Brain microvascular endothelial cell (primary cell): ENCODE measurements at regions not wholly inside any gene's neighbourhood (a gene's known extent, or its start where the extent isn't known, plus 50 kb on each side); places are given as distances from the start of the nearest gene placed in this dataset.

Source experiments
- DNase-seq: peaks from one replicate; pipeline ENCODE4 v3.0.0-alpha.2; 2020
- H3K27ac ChIP-seq: fragments of 250-450 bp; sonication (Bioruptor Pico); 2 replicates; pipeline ENCODE4 v1.5.1; 2020; ENCODE audit warnings: mild to moderate bottlenecking, moderate library complexity
- H3K27me3 ChIP-seq: fragments of 250-450 bp; sonication (Bioruptor Pico); replicated peaks from 2 replicates; pipeline ENCODE4 v1.5.1; 2020; ENCODE audit warnings: mild to moderate bottlenecking
- H3K36me3 ChIP-seq: fragments of 250-450 bp; sonication (Bioruptor Pico); replicated peaks from 2 replicates; pipeline ENCODE4 v1.5.1; 2020; ENCODE audit warnings: mild to moderate bottlenecking
- H3K4me3 ChIP-seq: 2 replicates; pipeline ENCODE4 v1.5.1; 2011; ENCODE audit warnings: low read depth, mild to moderate bottlenecking, control low read depth, low read length, moderate library complexity
- in situ Hi-C: cut with HindIII; loops from 2 replicates; pipeline ENCODE4 v1.10.0; 2017; ENCODE audit warnings: low sequenced_read_pairs, low pct_ligation_motif_present
- TF ChIP-seq, protein P1 (sequence below): IDR thresholded peaks from 2 replicates; pipeline ENCODE4 v1.5.1; 2011; ENCODE audit warnings: low read depth, mild to moderate bottlenecking, moderate library complexity, low read length, control low read depth, inconsistent platforms; ENCODE audit errors: missing control alignments

DNA sequence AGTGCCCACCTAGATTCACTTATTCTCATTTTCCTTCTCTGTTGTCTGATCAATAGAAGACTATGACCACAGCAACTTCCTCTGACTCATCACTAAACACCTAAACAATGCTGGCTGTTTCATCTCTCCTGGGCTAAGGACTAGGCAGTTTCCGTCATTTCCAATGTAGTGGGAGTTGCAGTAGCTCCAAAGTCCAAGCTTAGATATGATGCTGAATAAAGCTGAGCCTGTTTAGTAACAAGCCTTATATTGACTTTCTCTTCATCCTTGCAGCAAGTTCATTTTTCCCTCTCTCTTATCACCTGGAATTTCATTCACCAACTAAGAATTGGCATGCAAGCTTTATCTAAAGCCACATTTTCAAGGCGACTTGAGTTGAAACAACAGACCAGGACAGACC is 53.5 kb upstream of the PCDH9 start:
- H3K27ac ChIP-seq: no peak overlapping the region
- no peaks in the 10 kb centered on the region for H3K27me3 ChIP-seq
- no peak overlapping the region for H3K4me3 ChIP-seq
- in situ Hi-C loops: no loop called here
- DNase-seq: no peak
- TF ChIP-seq, protein P1, sequence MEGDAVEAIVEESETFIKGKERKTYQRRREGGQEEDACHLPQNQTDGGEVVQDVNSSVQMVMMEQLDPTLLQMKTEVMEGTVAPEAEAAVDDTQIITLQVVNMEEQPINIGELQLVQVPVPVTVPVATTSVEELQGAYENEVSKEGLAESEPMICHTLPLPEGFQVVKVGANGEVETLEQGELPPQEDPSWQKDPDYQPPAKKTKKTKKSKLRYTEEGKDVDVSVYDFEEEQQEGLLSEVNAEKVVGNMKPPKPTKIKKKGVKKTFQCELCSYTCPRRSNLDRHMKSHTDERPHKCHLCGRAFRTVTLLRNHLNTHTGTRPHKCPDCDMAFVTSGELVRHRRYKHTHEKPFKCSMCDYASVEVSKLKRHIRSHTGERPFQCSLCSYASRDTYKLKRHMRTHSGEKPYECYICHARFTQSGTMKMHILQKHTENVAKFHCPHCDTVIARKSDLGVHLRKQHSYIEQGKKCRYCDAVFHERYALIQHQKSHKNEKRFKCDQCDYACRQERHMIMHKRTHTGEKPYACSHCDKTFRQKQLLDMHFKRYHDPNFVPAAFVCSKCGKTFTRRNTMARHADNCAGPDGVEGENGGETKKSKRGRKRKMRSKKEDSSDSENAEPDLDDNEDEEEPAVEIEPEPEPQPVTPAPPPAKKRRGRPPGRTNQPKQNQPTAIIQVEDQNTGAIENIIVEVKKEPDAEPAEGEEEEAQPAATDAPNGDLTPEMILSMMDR: no peak
- no peaks in the 10 kb centered on the region for H3K36me3 ChIP-seq

DNA sequence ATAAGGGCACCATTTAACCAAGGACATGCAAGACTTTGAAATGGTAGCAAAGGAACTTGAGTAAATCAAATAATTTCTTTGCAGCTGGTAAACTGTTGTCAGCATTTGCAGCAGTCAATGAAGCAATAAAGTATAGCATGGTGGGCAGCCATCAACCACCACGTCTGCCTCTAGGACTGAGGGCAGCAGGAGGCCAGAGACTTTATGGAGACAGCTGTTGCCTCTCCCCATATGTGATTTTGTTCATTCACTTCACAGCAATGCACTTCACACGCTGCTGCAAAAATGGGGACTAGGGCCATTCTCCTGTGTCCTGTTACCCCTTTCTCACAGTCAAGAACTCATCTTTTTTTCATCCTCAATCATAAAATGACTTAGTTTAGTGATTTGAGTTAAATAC is 51.3 kb upstream of the PCDH9 start:
- no peaks in the 10 kb centered on the region for H3K27me3 ChIP-seq
- TF ChIP-seq, protein P1: no peak
- no peaks in the 10 kb centered on the region for H3K36me3 ChIP-seq
- H3K4me3 ChIP-seq: no peak overlapping the region
- in situ Hi-C loops: no loop called here
- no peak for DNase-seq
- H3K27ac ChIP-seq: no peak overlapping the region
